K562 (cell line): ENCODE measurements at regions not wholly inside any gene's neighbourhood (a gene's known extent, or its start where the extent isn't known, plus 50 kb on each side); places are given as distances from the start of the nearest gene placed in this dataset.

Source experiments
- ATAC-seq: fragments of 200-7000 bp; cut with Tn5 transposase; 3 replicates; pipeline ENCODE4 v1.9.1; 2020; ENCODE audit warnings: moderate library complexity
- BruUV-seq: library from RNA; stranded (reverse); fragments of 400-500 nt; replicated peaks from 2 replicates; lab custom pipeline; 2021; lab: Mats Ljungman, UMichigan
- CTCF ChIA-PET: fragments of 300-600 bp; formaldehyde crosslinking; extraction: SDS; loops from one replicate; lab custom pipeline; 2021; ENCODE audit warnings: low intra/inter-chr PET ratio; lab: Yijun Ruan, JAX
- POLR2A ChIA-PET: fragments of 300-600, 350-650 bp; sonication (Branson Sonifier 250); formaldehyde crosslinking; extraction: SDS; loops from one replicate; lab custom pipeline; 2021; ENCODE audit warnings: antibody characterized with exemption, inconsistent platforms; lab: Yijun Ruan, JAX
- DNase-seq, 4 experiments: peaks; one replicate each; pipeline versions ENCODE4 v3.0.0 to v3.0.0-alpha.2; 2011 to 2018; ENCODE audit warnings: low spot score in 3 of 4, mixed read lengths in 3 of 4; ENCODE audit errors: extremely low read depth in 1 of 4
- FAIRE-seq: peaks from 2 replicates; lab custom pipeline; 2011; peaks lifted over from hg19 to GRCh38; lab: Jason Lieb, UNC
- H2AFZ ChIP-seq: 2 replicates; pipeline ENCODE4 v1.6.0; 2011; ENCODE audit warnings: low read depth, low read length, control low read depth, inconsistent platforms
- H3K27ac ChIP-seq: fragments of 200-600 bp; 3 replicates; pipeline ENCODE4 v1.8.0; 2011; ENCODE audit warnings: low read depth, mild to moderate bottlenecking, control low read depth, inconsistent platforms, low read length, moderate library complexity, mixed read lengths; ENCODE audit errors: extremely low read depth
- H3K27me3 ChIP-seq, 2 experiments: fragments of 300-600 bp in 1 of 2; 2 replicates in 1 of 2; 3 replicates in 1 of 2; pipeline versions ENCODE4 v1.6.0 to v1.8.0; 2011; ENCODE audit warnings: inconsistent platforms in 2 of 2, low read length in 2 of 2, mild to moderate bottlenecking in 1 of 2, mixed read lengths in 1 of 2, moderate library complexity in 1 of 2; ENCODE audit not compliant: control insufficient read depth in 2 of 2, insufficient read depth in 2 of 2
- H3K36me3 ChIP-seq: fragments of 300-600 bp; 3 replicates; pipeline ENCODE4 v1.8.0; 2011; ENCODE audit warnings: mild to moderate bottlenecking, low read length, inconsistent platforms; ENCODE audit not compliant: control insufficient read depth, insufficient read depth
- H3K4me1 ChIP-seq, 2 experiments: fragments of 200-600 bp in 1 of 2; replicated peaks in 1 of 2; 2 replicates in 1 of 2; 3 replicates in 1 of 2; pipeline versions ENCODE4 v1.5.1 to v1.8.0; 2011; ENCODE audit warnings: inconsistent platforms in 2 of 2, low read length in 2 of 2, mild to moderate bottlenecking in 1 of 2, mixed read lengths in 1 of 2, moderate library complexity in 1 of 2; ENCODE audit not compliant: control insufficient read depth in 2 of 2, insufficient read depth in 2 of 2
- H3K4me2 ChIP-seq: 2 replicates; pipeline ENCODE4 v1.6.1; 2011; ENCODE audit warnings: low read length, control low read depth, inconsistent platforms, mixed read lengths; ENCODE audit not compliant: insufficient read depth
- H3K4me3 ChIP-seq: fragments of 200-600 bp; sonication (generic), shearing (Covaris generic); 2 replicates; pipeline ENCODE4 v1.5.1; 2016; ENCODE audit warnings: control low read depth, inconsistent platforms
- H3K79me2 ChIP-seq: fragments of 200-600 bp; 3 replicates; pipeline ENCODE4 v1.8.0; 2011; ENCODE audit warnings: low read length, inconsistent platforms; ENCODE audit not compliant: control insufficient read depth, insufficient read depth
- H3K9ac ChIP-seq, 2 experiments: 2 replicates each; pipeline versions ENCODE4 v1.6.0 to v1.6.1; 2011; ENCODE audit warnings: low read depth in 2 of 2, low read length in 2 of 2, control low read depth in 1 of 2, inconsistent platforms in 1 of 2, mild to moderate bottlenecking in 1 of 2, mixed read lengths in 1 of 2; ENCODE audit not compliant: insufficient read depth in 1 of 2
- H3K9me1 ChIP-seq: one replicate; pipeline ENCODE4 v1.6.0; 2011; ENCODE audit warnings: inconsistent platforms, mild to moderate bottlenecking, low read length, moderate library complexity; ENCODE audit not compliant: control insufficient read depth, insufficient read depth
- H3K9me3 ChIP-seq: replicated peaks from 2 replicates; pipeline ENCODE4 v1.5.1; 2011; ENCODE audit warnings: low read depth, low read length, inconsistent platforms; ENCODE audit not compliant: control insufficient read depth, insufficient read depth
- H4K20me1 ChIP-seq: replicated peaks from 2 replicates; pipeline ENCODE4 v1.6.1; 2011; ENCODE audit warnings: low read length, inconsistent platforms, mixed read lengths; ENCODE audit not compliant: control insufficient read depth, insufficient read depth
- BACH1 ChIP-seq: fragments of 200-800 bp; sonication (Bioruptor generic); IDR thresholded peaks from 2 replicates; pipeline ENCODE4 v1.6.1; 2016; ENCODE audit warnings: missing genetic modification characterization, missing compliant biosample characterization
- PHTF2 ChIP-seq: fragments of 250-450 bp; sonication (Bioruptor Pico); IDR thresholded peaks from 2 replicates; pipeline ENCODE4 v1.5.0; 2021; ENCODE audit warnings: mild to moderate bottlenecking
- TGIF2 ChIP-seq: sonication (generic); formaldehyde crosslinking; IDR thresholded peaks from 2 replicates; pipeline ENCODE4 v1.8.1; 2022; ENCODE audit warnings: mild to moderate bottlenecking, missing genetic modification reagents, moderate library complexity
- ZBTB1 ChIP-seq: sonication (generic); formaldehyde crosslinking; IDR thresholded peaks from 2 replicates; pipeline ENCODE4 v1.8.1; 2023; ENCODE audit warnings: missing genetic modification reagents, low read depth, mild to moderate bottlenecking, borderline replicate concordance
- WGBS: fragments of 100-300 bp; shearing (Covaris generic); methylation state at CpG from one replicate; pipeline ENCODE4 v1.1.6; 2016; ENCODE audit warnings: low coverage, mixed read lengths; ENCODE audit not compliant: insufficient coverage; ENCODE audit errors: missing lambda C conversion rate; 5-methylcytosine and 5-hydroxymethylcytosine counted together
- in situ Hi-C: fragments of 300-500 bp; cut with MboI; formaldehyde crosslinking; loops from 4 replicates; pipeline ENCODE4 v1.15.0; 2018; ENCODE audit warnings: inconsistent platforms, mixed read lengths
- intact Hi-C: fragments of 100-400 bp; cut with micrococcal nuclease; formaldehyde crosslinking; loops from 2 replicates; pipeline ENCODE4 v1.14.2; 2022
- TF ChIP-seq, protein P1 (sequence below): fragments of 450-650 bp; IDR thresholded peaks from 2 replicates; pipeline ENCODE4 v1.6.1; 2016; ENCODE audit warnings: mild to moderate bottlenecking, moderate library complexity

DNA sequence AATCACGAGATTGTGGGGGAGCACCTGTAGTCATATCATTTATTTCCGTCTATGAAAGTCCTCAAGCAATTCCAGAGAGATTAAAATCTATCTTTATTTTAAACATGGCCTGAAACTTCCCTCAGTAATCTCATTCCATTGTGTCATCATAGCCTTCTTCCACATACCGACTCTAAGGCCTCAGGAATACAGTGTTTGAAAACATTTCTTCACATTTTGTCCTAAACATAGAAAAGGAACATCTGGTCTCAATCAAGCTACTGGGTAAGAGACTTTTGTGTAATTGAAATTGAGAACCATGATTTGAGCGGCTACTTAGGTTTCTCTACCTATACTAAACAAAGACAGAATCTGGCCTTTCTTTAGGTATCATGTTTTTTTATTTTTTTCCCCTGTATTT lies 78.0 kb upstream of the ELMO1 start:
- Histone ChIP-seq H3K4me2 (no peak overlapping the region), H3K36me3 (no peaks in the 10 kb centered on the region), H3K27ac (no peak overlapping the region), H3K9me1 (no peaks in the 10 kb centered on the region), H3K4me3 (no peak overlapping the region), H3K4me1 (no peaks in the 10 kb centered on the region), H3K9me3 (no peaks in the 10 kb centered on the region), H3K9ac (no peak overlapping the region), H2AFZ (no peak overlapping the region), H3K79me2 (no peaks in the 10 kb centered on the region), H3K27me3 (no peaks in the 10 kb centered on the region), H4K20me1 (no peaks in the 10 kb centered on the region)
- ChIA-PET POLR2A (no interaction called here), CTCF (no interaction called here)
- WGBS = 0% methylated on average over 4 of the region's 4 CpGs
- ATAC-seq (no peak), FAIRE-seq (no peak), DNase-seq (no peak)
- no TSS peak for BruUV-seq
- in situ Hi-C loops (no loop called here), intact Hi-C loops (loop anchor here (10.0 kb wide), 1 partner anchor 208 kb away; no protein-coding TSS in a partner anchor)
- TF ChIP-seq TGIF2 (CRISPR knock-in tag) = no peak

DNA sequence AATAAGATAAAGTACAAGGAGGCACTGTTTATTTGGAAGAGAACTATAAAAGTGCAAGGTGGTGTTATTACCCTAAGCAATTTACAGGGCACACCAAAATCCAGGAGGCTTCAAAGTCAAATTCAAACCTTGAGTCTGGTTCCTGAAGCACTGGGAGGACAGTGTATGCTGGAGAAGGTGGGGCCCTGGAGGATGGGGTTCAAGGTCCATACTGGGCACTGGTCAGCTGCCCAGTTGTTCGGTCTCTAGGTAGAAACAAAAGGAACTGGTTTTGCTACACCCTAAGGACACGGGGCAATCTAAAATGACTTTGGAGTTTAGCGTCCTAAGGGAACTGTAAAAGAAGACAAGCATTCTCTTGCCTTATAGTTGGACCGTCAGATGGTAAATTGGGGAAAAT lies 78.4 kb upstream of the ELMO1 start:
- intact Hi-C loops = loop anchor here (10.0 kb wide), 1 partner anchor 208 kb away; no protein-coding TSS in a partner anchor
- DNase-seq (no peak), ATAC-seq (no peak), FAIRE-seq (no peak)
- H3K9me3 ChIP-seq = no peaks in the 10 kb centered on the region
- no peak overlapping the region for H3K9ac ChIP-seq
- H3K9me1 ChIP-seq = no peaks in the 10 kb centered on the region
- H3K4me1 ChIP-seq = no peaks in the 10 kb centered on the region
- no peak overlapping the region for H3K4me3 ChIP-seq
- 3% methylated on average over 4 of the region's 4 CpGs for WGBS
- H2AFZ ChIP-seq = no peak overlapping the region
- ChIA-PET CTCF (no interaction called here), POLR2A (no interaction called here)
- H3K27ac ChIP-seq = no peak overlapping the region
- no TSS peak for BruUV-seq
- H3K27me3 ChIP-seq = no peaks in the 10 kb centered on the region
- no peaks in the 10 kb centered on the region for H3K79me2 ChIP-seq
- no peaks in the 10 kb centered on the region for H4K20me1 ChIP-seq
- H3K36me3 ChIP-seq = no peaks in the 10 kb centered on the region
- no peak overlapping the region for H3K4me2 ChIP-seq
- in situ Hi-C loops = no loop called here
- TF ChIP-seq ZBTB1 (CRISPR knock-in tag) (no peak), PHTF2 (CRISPR knock-in tag) (no peak), BACH1 (tag) (no peak)
- TF ChIP-seq, protein P1, sequence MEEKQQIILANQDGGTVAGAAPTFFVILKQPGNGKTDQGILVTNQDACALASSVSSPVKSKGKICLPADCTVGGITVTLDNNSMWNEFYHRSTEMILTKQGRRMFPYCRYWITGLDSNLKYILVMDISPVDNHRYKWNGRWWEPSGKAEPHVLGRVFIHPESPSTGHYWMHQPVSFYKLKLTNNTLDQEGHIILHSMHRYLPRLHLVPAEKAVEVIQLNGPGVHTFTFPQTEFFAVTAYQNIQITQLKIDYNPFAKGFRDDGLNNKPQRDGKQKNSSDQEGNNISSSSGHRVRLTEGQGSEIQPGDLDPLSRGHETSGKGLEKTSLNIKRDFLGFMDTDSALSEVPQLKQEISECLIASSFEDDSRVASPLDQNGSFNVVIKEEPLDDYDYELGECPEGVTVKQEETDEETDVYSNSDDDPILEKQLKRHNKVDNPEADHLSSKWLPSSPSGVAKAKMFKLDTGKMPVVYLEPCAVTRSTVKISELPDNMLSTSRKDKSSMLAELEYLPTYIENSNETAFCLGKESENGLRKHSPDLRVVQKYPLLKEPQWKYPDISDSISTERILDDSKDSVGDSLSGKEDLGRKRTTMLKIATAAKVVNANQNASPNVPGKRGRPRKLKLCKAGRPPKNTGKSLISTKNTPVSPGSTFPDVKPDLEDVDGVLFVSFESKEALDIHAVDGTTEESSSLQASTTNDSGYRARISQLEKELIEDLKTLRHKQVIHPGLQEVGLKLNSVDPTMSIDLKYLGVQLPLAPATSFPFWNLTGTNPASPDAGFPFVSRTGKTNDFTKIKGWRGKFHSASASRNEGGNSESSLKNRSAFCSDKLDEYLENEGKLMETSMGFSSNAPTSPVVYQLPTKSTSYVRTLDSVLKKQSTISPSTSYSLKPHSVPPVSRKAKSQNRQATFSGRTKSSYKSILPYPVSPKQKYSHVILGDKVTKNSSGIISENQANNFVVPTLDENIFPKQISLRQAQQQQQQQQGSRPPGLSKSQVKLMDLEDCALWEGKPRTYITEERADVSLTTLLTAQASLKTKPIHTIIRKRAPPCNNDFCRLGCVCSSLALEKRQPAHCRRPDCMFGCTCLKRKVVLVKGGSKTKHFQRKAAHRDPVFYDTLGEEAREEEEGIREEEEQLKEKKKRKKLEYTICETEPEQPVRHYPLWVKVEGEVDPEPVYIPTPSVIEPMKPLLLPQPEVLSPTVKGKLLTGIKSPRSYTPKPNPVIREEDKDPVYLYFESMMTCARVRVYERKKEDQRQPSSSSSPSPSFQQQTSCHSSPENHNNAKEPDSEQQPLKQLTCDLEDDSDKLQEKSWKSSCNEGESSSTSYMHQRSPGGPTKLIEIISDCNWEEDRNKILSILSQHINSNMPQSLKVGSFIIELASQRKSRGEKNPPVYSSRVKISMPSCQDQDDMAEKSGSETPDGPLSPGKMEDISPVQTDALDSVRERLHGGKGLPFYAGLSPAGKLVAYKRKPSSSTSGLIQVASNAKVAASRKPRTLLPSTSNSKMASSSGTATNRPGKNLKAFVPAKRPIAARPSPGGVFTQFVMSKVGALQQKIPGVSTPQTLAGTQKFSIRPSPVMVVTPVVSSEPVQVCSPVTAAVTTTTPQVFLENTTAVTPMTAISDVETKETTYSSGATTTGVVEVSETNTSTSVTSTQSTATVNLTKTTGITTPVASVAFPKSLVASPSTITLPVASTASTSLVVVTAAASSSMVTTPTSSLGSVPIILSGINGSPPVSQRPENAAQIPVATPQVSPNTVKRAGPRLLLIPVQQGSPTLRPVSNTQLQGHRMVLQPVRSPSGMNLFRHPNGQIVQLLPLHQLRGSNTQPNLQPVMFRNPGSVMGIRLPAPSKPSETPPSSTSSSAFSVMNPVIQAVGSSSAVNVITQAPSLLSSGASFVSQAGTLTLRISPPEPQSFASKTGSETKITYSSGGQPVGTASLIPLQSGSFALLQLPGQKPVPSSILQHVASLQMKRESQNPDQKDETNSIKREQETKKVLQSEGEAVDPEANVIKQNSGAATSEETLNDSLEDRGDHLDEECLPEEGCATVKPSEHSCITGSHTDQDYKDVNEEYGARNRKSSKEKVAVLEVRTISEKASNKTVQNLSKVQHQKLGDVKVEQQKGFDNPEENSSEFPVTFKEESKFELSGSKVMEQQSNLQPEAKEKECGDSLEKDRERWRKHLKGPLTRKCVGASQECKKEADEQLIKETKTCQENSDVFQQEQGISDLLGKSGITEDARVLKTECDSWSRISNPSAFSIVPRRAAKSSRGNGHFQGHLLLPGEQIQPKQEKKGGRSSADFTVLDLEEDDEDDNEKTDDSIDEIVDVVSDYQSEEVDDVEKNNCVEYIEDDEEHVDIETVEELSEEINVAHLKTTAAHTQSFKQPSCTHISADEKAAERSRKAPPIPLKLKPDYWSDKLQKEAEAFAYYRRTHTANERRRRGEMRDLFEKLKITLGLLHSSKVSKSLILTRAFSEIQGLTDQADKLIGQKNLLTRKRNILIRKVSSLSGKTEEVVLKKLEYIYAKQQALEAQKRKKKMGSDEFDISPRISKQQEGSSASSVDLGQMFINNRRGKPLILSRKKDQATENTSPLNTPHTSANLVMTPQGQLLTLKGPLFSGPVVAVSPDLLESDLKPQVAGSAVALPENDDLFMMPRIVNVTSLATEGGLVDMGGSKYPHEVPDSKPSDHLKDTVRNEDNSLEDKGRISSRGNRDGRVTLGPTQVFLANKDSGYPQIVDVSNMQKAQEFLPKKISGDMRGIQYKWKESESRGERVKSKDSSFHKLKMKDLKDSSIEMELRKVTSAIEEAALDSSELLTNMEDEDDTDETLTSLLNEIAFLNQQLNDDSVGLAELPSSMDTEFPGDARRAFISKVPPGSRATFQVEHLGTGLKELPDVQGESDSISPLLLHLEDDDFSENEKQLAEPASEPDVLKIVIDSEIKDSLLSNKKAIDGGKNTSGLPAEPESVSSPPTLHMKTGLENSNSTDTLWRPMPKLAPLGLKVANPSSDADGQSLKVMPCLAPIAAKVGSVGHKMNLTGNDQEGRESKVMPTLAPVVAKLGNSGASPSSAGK = no peak
